ENCODE measurements at regions not wholly inside any gene's neighbourhood (a gene's known extent, or its start where the extent isn't known, plus 50 kb on each side); places are given as distances from the start of the nearest gene placed in this dataset.
A peak's percentile ranks its signal among the peaks of the same experiment; 100 is the strongest.

GRCh38 chr22:46050916-46051614, 74.1 kb upstream of the WNT7B start:
- DNase-seq (ENCODE audit: low read depth): no peak
- H3K4me3 ChIP-seq (ENCODE audit: low read depth, low read length): no peak overlapping the region
- no peak for TF ChIP-seq CTCF (IDR thresholded peaks at IDR 0.05; ENCODE audit: insufficient read depth, low read length)

- H3K4me3 ChIP-seq (ENCODE audit: low read depth, low read length): no peak overlapping the region
- DNase-seq (ENCODE audit: low read depth): no peak
- TF ChIP-seq CTCF (IDR thresholded peaks at IDR 0.05; ENCODE audit: insufficient read depth, low read length): no peak
Measured at GRCh38 chr22:46051646-46052045, 74.7 kb upstream of the WNT7B start.

- no peak for DNase-seq (ENCODE audit: low read depth)
- TF ChIP-seq CTCF (IDR thresholded peaks at IDR 0.05; ENCODE audit: insufficient read depth, low read length): no peak
- H3K4me3 ChIP-seq (ENCODE audit: low read depth, low read length): peak overlapping the region; percentile 77
Measured at GRCh38 chr22:46052331-46052771, 75.4 kb upstream of the WNT7B start.

- H3K4me3 ChIP-seq (ENCODE audit: low read depth, low read length): peak overlapping the region; percentile 77
- no peak for TF ChIP-seq CTCF (IDR thresholded peaks at IDR 0.05; ENCODE audit: insufficient read depth, low read length)
- DNase-seq (ENCODE audit: low read depth): peak; percentile 62
Measured at GRCh38 chr22:46052801-46053562, 76.0 kb upstream of the WNT7B start.

GRCh38 chr22:46053563-46054090, 76.7 kb upstream of the WNT7B start:
- TF ChIP-seq CTCF (IDR thresholded peaks at IDR 0.05; ENCODE audit: insufficient read depth, low read length): no peak
- peak; percentile 62 for DNase-seq (ENCODE audit: low read depth)

GRCh38 chr22:46054091-46055073, 77.4 kb upstream of the WNT7B start:
- TF ChIP-seq CTCF (IDR thresholded peaks at IDR 0.05; ENCODE audit: insufficient read depth, low read length): no peak

More at GRCh38 chr22:46053563-46054090, 76.7 kb upstream of the WNT7B start:
- H3K4me3 ChIP-seq (ENCODE audit: low read depth, low read length): peak overlapping the region; percentile 77

More at GRCh38 chr22:46054091-46055073, 77.4 kb upstream of the WNT7B start:
- peak; percentile 85 for DNase-seq (ENCODE audit: low read depth)
- H3K4me3 ChIP-seq (ENCODE audit: low read depth, low read length): peak overlapping the region; percentile 77
